ENCODE measurements at regions not wholly inside any gene's neighbourhood (a gene's known extent, or its start where the extent isn't known, plus 50 kb on each side); places are given as distances from the start of the nearest gene placed in this dataset.

GRCh38 chr18:68262690-68263294, 452.1 kb downstream of the TMX3 start:
- H2AFZ ChIP-seq (ENCODE audit: low read depth), result no peak overlapping the region
- no peak overlapping the region for H3K9ac ChIP-seq
- H3K79me2 ChIP-seq (ENCODE audit: insufficient read depth, low read depth), result no peaks in the 10 kb centered on the region
- no peak overlapping the region for H3K4me3 ChIP-seq (IDR thresholded peaks at IDR 0.05; ENCODE audit: insufficient read depth, low read depth, low read length)
- H4K20me1 ChIP-seq (ENCODE audit: insufficient read depth), result no peaks in the 10 kb centered on the region
- TF ChIP-seq, protein P1, sequence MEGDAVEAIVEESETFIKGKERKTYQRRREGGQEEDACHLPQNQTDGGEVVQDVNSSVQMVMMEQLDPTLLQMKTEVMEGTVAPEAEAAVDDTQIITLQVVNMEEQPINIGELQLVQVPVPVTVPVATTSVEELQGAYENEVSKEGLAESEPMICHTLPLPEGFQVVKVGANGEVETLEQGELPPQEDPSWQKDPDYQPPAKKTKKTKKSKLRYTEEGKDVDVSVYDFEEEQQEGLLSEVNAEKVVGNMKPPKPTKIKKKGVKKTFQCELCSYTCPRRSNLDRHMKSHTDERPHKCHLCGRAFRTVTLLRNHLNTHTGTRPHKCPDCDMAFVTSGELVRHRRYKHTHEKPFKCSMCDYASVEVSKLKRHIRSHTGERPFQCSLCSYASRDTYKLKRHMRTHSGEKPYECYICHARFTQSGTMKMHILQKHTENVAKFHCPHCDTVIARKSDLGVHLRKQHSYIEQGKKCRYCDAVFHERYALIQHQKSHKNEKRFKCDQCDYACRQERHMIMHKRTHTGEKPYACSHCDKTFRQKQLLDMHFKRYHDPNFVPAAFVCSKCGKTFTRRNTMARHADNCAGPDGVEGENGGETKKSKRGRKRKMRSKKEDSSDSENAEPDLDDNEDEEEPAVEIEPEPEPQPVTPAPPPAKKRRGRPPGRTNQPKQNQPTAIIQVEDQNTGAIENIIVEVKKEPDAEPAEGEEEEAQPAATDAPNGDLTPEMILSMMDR (conservative IDR thresholded peaks at IDR 0.05; ENCODE audit: low read depth, low read length), result no peak
- H3K36me3 ChIP-seq (ENCODE audit: insufficient read depth), result no peaks in the 10 kb centered on the region
- no peak overlapping the region for H3K4me2 ChIP-seq
- no peaks in the 10 kb centered on the region for H3K27me3 ChIP-seq (ENCODE audit: insufficient read depth, low read depth)
- no peak overlapping the region for H3K27ac ChIP-seq
- no peaks in the 10 kb centered on the region for H3K4me1 ChIP-seq (ENCODE audit: low read depth, poor library complexity, severe bottlenecking)

- Histone ChIP-seq H3K9ac (no peak overlapping the region), H3K4me2 (no peak overlapping the region), H3K79me2 (ENCODE audit: insufficient read depth, low read depth) (no peaks in the 10 kb centered on the region), H2AFZ (ENCODE audit: low read depth) (no peak overlapping the region), H3K27ac (no peak overlapping the region), H3K4me1 (ENCODE audit: low read depth, poor library complexity, severe bottlenecking) (no peaks in the 10 kb centered on the region), H3K36me3 (ENCODE audit: insufficient read depth) (no peaks in the 10 kb centered on the region), H3K27me3 (ENCODE audit: insufficient read depth, low read depth) (no peaks in the 10 kb centered on the region), H3K4me3 (IDR thresholded peaks at IDR 0.05; ENCODE audit: insufficient read depth, low read depth, low read length) (no peak overlapping the region), H4K20me1 (ENCODE audit: insufficient read depth) (no peaks in the 10 kb centered on the region)
- TF ChIP-seq, protein P1 (conservative IDR thresholded peaks at IDR 0.05; ENCODE audit: low read depth, low read length), result no peak
Observed at GRCh38 chr18:68256418-68257067, 458.4 kb downstream of the TMX3 start.

- Histone ChIP-seq H3K27ac (no peak overlapping the region), H3K4me1 (ENCODE audit: low read depth, poor library complexity, severe bottlenecking) (no peaks in the 10 kb centered on the region), H4K20me1 (ENCODE audit: insufficient read depth) (no peaks in the 10 kb centered on the region), H3K79me2 (ENCODE audit: insufficient read depth, low read depth) (no peaks in the 10 kb centered on the region), H3K27me3 (ENCODE audit: insufficient read depth, low read depth) (no peaks in the 10 kb centered on the region), H3K4me3 (IDR thresholded peaks at IDR 0.05; ENCODE audit: insufficient read depth, low read depth, low read length) (no peak overlapping the region), H3K36me3 (ENCODE audit: insufficient read depth) (no peaks in the 10 kb centered on the region), H2AFZ (ENCODE audit: low read depth) (no peak overlapping the region), H3K4me2 (no peak overlapping the region), H3K9ac (no peak overlapping the region)
- TF ChIP-seq, protein P1 (conservative IDR thresholded peaks at IDR 0.05; ENCODE audit: low read depth, low read length), result no peak
Observed at GRCh38 chr18:68244786-68245185, 470.1 kb downstream of the TMX3 start.

GRCh38 chr18:68241881-68242280, 473.0 kb downstream of the TMX3 start:
- no peaks in the 10 kb centered on the region for H3K36me3 ChIP-seq (ENCODE audit: insufficient read depth)
- H3K4me2 ChIP-seq, result no peak overlapping the region
- TF ChIP-seq, protein P1 (conservative IDR thresholded peaks at IDR 0.05; ENCODE audit: low read depth, low read length), result no peak
- H3K27me3 ChIP-seq (ENCODE audit: insufficient read depth, low read depth), result no peaks in the 10 kb centered on the region
- no peak overlapping the region for H2AFZ ChIP-seq (ENCODE audit: low read depth)
- H3K27ac ChIP-seq, result no peak overlapping the region
- H3K4me3 ChIP-seq (IDR thresholded peaks at IDR 0.05; ENCODE audit: insufficient read depth, low read depth, low read length), result no peak overlapping the region
- no peaks in the 10 kb centered on the region for H3K79me2 ChIP-seq (ENCODE audit: insufficient read depth, low read depth)
- no peaks in the 10 kb centered on the region for H4K20me1 ChIP-seq (ENCODE audit: insufficient read depth)
- no peak overlapping the region for H3K9ac ChIP-seq
- no peaks in the 10 kb centered on the region for H3K4me1 ChIP-seq (ENCODE audit: low read depth, poor library complexity, severe bottlenecking)

Data from KMS-11 (cell line).